ENCODE measurements at regions not wholly inside any gene's neighbourhood (a gene's known extent, or its start where the extent isn't known, plus 50 kb on each side); places are given as distances from the start of the nearest gene placed in this dataset.
"Not testable (repeated sequence)": the region's sequence is repeated elsewhere in the genome, so short reads cannot be mapped to it uniquely, and the experiment has no call there.

- not testable (repeated sequence) for TF ChIP-seq CTCF, POLR2A (IDR thresholded peaks at IDR 0.05)
These were observed 168.2 kb upstream of the ZNG1F start for GRCh38 chr9:41357350-41357748.

All from ovary (tissue), 3 donors.